Breast epithelium (tissue), 3 donors: ENCODE measurements at regions not wholly inside any gene's neighbourhood (a gene's known extent, or its start where the extent isn't known, plus 50 kb on each side); places are given as distances from the start of the nearest gene placed in this dataset.

Experiments
- POLR2A ChIP-seq: fragments of 450-650 bp; IDR thresholded peaks from one replicate; pipeline ENCODE4 v1.6.1; 2016; ENCODE audit warnings: antibody characterized with exemption, mild to moderate bottlenecking, moderate library complexity
- POLR2AphosphoS5 ChIP-seq, 3 donors: sonication (generic); formaldehyde crosslinking; IDR thresholded peaks; one replicate each; pipeline ENCODE4 v1.6.1; 2017; ENCODE audit warnings: antibody characterized with exemption in 3 of 3
- TF ChIP-seq, protein P1 (sequence below), 3 donors: fragments of 450-650 bp; IDR thresholded peaks; one replicate each; pipeline ENCODE4 v1.5.1; 2016 to 2017; ENCODE audit warnings: antibody characterized with exemption in 3 of 3, mild to moderate bottlenecking in 3 of 3, moderate library complexity in 3 of 3

DNA sequence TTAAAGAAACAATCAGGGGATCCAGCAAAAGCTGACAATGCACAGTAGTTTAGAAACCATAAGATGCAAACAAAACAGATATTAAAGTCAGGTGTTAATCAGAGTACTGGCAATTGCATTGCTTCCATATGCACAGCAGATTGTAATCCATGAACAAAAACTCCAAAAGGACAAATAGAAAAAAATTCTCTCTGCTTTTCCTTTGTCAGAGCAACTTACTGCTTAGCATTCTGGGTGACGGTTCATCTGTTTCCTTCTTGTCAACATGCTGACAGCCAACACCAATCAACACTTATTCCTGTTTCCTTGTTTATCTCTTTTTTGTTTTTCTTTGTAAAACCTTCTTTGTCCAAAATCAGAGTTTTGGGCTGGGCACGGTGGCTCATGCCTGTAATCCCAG lies 473.1 kb downstream of the XIRP2 start:
- no peak for TF ChIP-seq POLR2A
- TF ChIP-seq POLR2AphosphoS5 (IDR thresholded peaks at IDR 0.05), result no peak
- TF ChIP-seq, protein P1, sequence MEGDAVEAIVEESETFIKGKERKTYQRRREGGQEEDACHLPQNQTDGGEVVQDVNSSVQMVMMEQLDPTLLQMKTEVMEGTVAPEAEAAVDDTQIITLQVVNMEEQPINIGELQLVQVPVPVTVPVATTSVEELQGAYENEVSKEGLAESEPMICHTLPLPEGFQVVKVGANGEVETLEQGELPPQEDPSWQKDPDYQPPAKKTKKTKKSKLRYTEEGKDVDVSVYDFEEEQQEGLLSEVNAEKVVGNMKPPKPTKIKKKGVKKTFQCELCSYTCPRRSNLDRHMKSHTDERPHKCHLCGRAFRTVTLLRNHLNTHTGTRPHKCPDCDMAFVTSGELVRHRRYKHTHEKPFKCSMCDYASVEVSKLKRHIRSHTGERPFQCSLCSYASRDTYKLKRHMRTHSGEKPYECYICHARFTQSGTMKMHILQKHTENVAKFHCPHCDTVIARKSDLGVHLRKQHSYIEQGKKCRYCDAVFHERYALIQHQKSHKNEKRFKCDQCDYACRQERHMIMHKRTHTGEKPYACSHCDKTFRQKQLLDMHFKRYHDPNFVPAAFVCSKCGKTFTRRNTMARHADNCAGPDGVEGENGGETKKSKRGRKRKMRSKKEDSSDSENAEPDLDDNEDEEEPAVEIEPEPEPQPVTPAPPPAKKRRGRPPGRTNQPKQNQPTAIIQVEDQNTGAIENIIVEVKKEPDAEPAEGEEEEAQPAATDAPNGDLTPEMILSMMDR (IDR thresholded peaks at IDR 0.05), result no peak
